HG03139 (cell line): ENCODE measurements at regions not wholly inside any gene's neighbourhood (a gene's known extent, or its start where the extent isn't known, plus 50 kb on each side); places are given as distances from the start of the nearest gene placed in this dataset.

Source experiments
- ATAC-seq: cut with Tn5 transposase; IDR thresholded peaks from one replicate; pipeline ENCODE4 v1.9.1; 2021; ENCODE audit not compliant: unreplicated experiment

GRCh38 chr10:131424836-131425491 is 113.4 kb upstream of the TCERG1L start:
- no peak for ATAC-seq

DNA sequence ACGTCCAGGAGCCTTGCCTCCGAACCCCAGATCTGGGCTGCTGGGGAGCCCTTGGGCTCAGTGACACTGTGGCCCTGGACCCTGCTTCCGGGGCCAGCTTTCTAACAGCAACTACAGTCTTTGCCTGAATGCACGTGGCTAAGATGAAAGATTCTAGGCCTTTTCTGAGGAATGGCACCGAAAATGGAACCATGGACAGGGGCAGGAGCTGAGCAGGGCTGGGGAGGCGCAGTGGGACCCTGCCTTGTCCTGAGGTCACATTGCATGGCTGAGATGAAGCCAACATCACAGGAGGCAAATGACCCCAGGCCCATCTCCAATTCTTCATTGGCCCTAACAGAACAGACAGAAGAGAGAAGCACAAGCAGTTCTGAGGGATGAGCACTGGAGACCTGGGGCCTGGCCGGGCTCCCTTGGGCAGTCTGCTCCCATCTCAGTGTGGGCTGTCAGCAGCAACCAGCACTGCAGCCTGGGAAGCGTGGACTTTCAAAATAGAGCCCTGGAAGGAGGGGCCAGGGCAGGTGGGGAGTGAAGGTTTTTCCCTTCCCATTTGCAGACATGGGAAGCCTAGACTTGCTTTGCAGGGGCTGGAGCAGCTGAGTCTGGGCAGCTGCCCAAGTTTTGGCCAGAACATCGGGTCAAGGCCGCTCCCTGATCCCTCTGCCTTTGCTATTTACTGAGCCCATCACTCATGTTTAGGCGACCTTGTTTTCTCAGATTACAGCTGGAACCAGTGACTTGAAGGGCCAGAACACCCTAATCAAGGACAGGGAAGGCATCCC is 114.4 kb upstream of the TCERG1L start:
- no peak for ATAC-seq

DNA sequence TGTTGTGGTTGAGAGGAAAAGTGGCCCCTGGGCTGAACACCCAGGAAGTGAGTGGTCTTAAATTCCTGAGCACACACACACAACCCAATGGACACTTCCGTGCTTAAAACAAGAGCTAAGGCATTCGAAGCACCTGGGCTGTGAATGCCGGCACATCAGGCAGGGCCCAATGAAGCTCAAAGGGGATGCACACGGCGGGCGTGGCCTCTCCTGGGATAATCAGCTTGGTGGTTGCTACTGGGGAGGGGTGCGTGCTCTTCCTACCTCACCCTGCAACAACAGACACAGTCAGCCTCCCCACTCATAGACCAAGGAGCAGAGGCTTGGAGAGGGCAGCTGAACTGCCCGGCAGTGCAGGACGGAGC is 115.0 kb upstream of the TCERG1L start:
- no peak for ATAC-seq

- no peak for ATAC-seq
Observed at GRCh38 chr10:131427281-131427680, 115.8 kb upstream of the TCERG1L start.

DNA sequence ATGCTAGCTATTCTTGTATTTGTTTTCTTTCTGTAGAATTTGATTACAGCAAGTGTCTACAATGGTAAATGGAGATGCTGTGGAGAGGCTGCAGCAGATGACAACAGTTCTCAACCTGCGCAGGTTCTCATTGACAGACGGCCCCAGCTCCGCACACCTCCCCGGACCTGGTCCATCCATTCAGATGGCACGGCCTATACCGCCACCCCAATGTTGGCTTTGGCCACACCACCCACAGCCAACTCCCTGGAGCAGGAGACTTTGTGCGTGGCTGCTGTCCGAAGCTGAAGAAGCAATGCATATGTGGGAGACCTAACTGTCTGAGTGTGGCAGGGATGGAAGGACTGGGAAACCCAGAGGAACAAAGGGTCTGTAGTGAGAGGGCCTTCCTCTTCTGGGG is 116.4 kb upstream of the TCERG1L start:
- no peak for ATAC-seq

GRCh38 chr10:131429141-131429540 is 117.6 kb upstream of the TCERG1L start:
- ATAC-seq: no peak

DNA sequence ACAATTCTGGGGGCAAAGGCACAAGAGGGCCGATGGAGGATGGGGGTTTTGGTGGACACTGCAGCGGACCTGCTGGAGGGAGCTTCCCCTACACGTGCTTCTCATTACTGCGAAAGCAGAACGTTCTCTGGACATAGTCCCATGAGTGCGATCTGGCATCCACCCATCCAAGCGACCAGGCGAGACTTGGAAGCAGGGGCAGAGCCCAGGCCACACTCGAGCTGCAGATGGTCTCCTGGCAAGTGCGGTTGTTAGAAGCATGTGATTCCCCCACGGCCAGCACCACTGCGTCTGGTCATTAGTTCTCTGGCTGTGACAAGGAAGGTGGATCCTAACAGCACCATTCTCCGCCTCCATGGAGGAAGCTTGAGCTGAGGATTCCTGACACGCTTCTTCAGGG is 118.4 kb upstream of the TCERG1L start:
- ATAC-seq: no peak

DNA sequence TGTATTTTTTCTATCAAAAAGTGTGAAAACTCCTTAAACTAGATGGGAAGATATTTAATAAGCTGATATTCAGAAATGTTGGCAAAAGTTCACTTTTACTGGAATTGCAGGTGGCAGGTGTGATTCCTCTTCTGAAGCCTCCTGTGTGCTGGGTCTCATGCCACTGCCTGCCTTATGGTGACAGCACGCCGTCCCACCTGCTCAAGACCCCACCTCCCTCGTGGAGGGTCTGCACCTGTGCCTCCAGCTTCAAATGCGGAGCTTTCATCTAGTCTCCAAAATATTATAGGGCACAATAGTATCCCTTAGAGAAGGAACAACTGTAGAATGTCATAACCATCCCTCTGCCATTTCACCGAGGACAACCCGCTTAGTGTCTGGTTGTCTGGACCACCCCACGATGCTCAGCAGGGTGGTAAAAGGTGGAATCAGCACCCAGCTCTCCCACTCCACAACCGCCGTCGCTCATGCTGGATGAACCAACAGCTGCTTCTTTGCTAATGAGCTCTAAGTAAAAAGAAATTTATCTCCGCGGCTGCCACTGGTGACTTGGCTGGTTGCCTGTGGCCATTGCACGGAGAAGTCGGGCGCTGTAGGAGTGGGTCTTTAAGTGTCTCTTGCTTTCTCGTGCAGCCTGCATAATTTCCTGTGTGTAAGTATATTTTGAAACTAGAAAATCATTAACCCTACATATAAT is 119.3 kb upstream of the TCERG1L start:
- ATAC-seq: no peak

- no peak for ATAC-seq
Observed at GRCh38 chr10:131431533-131431932, 120.0 kb upstream of the TCERG1L start.

DNA sequence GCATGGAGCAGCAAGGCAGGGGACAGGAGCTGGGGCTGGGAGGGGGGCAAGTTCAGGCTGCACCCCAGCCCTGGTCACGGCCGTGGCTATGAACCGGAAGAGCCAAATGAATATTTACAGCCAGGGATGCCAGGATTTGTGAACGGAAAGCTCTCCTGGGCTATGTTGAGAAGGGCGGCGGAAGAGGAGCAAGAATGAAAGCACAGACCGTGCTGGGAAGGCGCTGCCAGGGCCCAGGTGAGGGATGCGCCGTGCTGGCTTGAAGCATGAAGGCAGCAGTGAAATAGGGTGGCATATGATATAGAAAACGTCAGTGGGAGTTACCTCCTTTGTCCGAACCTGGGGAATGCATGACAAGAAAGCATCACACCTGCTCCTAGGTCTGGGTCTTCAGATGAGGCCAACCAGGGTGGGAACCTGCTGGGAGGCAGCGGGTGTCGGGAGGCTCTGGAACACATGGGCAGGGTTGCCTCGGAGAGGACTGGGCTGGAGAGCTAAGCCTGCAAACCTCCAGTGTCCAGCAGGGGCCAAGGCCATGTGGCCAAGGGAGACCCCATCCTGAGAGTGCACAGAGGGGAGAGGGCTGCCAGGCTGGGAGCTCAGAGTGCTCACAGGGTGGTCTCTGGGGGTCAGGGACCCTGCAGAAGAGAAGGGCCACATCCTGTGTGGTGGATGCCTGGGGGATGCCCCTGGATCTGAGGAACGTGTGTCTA is 120.6 kb upstream of the TCERG1L start:
- no peak for ATAC-seq

- ATAC-seq: no peak
Observed at GRCh38 chr10:131433568-131433967, 122.0 kb upstream of the TCERG1L start.

GRCh38 chr10:131435232-131435631 is 123.7 kb upstream of the TCERG1L start:
- ATAC-seq: no peak

- no peak for ATAC-seq
Observed at GRCh38 chr10:131435760-131436457, 124.4 kb upstream of the TCERG1L start.

DNA sequence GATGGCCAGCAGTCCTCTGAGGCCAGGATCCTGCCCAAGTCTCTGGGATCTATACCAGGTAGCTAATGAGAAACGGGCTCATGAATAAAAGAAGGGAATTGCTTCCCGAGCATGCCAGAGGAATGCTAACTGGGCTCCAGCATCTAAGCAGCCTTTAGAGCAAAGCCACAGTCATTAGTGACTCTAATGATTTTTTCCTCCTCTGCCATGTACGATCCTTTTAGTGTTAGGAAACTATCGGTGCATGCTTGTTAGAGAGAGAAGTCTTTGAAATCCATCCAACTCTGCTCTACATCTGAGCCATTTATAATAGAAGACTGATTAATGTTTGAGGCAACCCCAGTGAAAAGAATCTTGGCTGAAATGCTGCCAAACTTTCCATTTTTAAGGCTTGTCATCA is 124.9 kb upstream of the TCERG1L start:
- no peak for ATAC-seq

GRCh38 chr10:131437556-131438475 is 126.3 kb upstream of the TCERG1L start:
- ATAC-seq: no peak

- no peak for ATAC-seq
Observed at GRCh38 chr10:131438665-131439064, 127.1 kb upstream of the TCERG1L start.

GRCh38 chr10:131439705-131440104 is 128.2 kb upstream of the TCERG1L start:
- no peak for ATAC-seq

GRCh38 chr10:131440405-131441360 is 129.2 kb upstream of the TCERG1L start:
- no peak for ATAC-seq

- ATAC-seq: no peak
Observed at GRCh38 chr10:131442271-131442670, 130.8 kb upstream of the TCERG1L start.
